HG03565 (cell line): ENCODE measurements at regions not wholly inside any gene's neighbourhood (a gene's known extent, or its start where the extent isn't known, plus 50 kb on each side); places are given as distances from the start of the nearest gene placed in this dataset.

Experiments used
- ATAC-seq: cut with Tn5 transposase; IDR thresholded peaks from one replicate; pipeline ENCODE4 v1.9.1; 2021; ENCODE audit warnings: mild to moderate bottlenecking, moderate library complexity; ENCODE audit not compliant: unreplicated experiment

DNA sequence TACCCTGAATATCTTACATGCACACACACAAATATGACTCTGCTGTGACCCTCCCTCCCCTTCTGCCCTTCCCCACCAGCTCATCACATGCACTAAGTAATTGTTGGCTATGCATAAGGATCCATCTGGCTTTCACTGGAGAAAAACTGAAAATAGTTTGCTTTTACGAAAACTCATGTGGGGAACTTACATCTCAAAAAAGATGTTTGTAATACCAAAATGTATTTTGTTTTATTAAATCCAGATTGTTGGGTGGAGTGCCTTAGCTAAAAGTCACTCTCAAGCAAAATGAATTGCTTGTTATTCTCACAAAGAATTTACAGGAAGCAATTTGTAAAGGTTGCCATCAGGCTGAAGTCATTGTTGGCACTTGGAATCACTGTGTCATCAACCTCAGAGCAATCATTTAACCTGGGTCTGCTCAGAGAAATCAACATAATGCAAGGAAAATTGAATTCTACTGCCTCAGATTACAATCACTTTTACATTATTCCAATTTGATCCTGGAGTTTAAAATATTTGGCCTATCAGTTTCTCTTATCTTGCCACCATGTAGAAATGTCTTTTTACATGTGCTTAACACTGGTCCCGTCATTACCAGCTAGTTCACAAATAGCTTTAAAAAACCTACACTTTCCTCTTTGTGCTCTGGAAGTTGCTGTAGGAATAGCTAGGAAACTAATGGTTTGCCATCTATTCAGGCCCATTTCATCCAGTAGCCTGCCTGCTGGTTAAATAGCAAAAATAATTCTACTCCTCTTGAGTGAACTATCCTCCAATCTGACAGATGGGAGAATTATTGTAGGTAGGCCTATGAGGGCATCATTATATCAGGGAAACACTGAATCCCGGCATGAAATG lies 90.3 kb upstream of the TMEM17 start:
- no peak for ATAC-seq

DNA sequence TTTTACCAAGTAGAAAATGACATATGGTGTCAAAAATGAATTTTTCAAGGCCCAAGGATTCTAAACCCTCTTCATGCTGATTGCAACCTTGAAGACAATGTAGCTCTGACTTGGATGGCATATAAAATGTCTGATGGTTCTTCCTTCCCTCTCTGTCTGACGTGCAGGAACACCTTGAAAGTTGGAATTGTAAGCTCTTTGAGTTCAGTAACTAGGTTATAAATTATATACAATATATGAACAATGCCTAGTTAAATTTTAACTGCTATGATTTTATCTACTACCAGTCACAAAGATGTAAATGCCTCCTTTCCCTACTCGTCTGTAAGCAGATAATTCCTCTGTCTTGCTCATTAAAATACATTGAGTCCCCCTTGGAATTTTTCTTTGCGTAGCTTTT lies 89.5 kb upstream of the TMEM17 start:
- ATAC-seq: no peak

GRCh38 chr2:62593825-62594224 lies 87.8 kb upstream of the TMEM17 start:
- ATAC-seq: no peak

DNA sequence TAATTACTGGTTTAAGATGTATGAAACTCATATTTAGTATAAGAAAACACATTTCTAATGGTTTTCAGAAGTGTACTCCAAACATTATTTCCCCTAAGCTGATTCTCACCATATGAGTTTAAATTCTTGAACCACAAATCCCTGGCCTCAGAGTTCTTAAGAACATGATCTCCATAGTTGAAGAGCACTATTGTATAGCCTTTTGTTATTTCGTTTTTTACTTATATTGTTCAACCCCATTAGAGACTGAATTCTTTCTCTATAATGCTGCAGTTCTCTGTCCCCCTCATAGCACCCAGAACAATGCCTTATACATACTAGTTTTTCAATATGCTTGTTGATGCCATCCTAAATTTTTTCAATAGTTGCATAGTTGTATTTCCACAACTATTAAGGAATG lies 85.5 kb upstream of the TMEM17 start:
- no peak for ATAC-seq

GRCh38 chr2:62589691-62590356 lies 83.8 kb upstream of the TMEM17 start:
- no peak for ATAC-seq

DNA sequence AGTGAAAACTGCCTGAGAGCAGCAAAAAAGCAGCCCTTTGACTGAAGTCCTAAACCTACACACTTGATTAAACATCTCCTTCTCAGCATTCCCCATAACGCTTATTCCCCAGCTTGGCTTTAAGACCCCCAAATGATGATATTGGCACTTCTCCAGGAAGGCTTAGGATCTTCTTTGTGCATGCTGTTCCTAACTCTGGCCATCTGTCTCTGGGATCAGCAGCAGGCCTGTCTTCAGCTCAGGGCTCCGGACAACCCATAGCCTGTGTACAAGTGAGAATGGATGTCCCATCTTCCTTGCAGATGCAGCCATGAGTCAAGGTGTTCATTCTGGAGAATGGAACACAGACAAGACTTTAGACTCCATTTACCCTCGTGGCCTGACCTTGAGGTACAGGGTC lies 81.6 kb upstream of the TMEM17 start:
- no peak for ATAC-seq

DNA sequence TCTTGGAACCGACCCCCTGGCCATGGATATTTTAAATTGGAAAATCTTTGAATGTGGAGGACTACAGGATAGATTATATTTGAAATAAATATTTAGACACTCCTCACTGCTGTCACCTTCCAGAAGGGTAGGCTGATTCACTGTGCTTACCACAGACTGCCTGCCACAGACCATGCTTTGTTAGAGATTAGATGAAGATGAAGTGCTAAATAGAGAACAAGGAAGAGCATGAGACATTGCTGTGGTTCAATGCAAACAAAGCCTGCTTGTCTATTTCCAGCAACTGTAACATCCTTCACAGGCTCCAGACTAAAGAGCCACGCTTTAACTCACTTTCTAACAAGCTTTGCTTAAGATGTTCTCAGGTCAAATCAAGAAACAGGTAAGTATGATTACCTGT lies 81.0 kb upstream of the TMEM17 start:
- peak; percentile 63 for ATAC-seq

DNA sequence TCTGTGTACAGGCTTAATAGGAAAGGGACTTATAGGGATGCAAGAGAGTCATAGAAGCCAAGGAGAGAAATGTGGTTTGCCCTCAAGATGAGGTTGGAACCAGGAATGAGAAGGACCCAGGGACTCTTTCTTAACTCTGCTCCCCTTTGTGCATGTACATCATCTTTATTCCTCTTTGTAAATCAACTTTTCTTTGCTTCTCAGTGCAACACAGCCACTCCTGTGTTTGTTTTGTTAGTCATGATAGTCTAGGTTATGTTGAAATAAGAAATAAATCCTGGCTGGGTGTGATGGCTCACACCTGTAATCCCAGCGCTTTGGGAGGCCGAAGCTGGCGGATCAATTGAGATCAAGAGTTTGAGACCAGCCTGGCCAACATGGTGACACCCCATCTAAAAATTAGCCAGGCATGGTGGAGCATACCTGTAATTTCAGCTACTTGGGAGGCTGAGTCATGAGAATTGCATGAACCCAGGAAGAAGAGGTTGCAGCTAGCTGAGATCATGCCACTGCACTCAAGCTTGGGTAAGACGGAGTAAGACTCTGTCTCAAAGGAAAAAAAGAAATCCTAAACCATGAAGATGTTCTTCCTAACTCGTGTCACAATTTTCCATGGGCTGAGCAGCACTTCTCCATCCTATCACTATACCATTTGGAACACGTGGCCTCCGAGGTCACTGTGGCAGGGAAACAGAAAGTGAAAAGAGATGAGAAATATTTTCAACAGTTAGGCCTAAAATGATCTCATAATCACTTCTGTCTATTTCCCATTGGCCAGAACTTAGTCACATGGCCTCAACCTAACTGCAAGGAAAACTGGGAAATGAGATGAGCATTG lies 73.0 kb upstream of the TMEM17 start:
- no peak for ATAC-seq

- no peak for ATAC-seq
These were observed 72.2 kb upstream of the TMEM17 start for GRCh38 chr2:62577994-62578781.

DNA sequence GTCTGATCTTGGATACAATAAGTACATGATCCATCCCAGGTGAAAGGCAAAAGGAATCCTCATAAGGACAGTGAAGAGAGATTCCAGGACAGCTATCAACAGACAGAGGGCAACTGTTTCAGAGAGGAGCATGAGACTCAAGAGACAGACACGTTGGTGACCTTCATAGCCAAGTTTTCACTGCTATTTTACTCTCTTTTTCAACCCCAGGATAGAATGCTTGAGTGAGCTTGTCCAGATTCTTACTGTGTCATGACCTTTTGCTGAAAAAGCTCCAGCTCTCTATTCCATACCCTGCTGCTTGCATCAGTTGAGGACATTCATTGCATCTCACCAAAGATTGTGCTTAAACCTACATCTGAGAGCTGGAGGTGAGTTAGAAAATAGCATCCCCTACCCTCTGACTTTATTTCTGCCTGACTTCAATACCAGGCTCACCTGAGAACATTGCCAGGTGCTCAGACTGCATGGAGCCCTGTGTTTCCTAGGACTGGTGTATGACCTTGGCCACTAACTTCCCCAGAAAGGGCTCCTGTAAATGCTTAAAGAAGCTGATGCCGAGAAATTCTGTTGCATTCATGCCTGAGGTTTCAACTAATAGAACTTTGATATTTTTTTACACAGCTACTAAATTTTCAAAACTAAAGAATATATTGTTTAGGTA lies 70.4 kb upstream of the TMEM17 start:
- no peak for ATAC-seq

DNA sequence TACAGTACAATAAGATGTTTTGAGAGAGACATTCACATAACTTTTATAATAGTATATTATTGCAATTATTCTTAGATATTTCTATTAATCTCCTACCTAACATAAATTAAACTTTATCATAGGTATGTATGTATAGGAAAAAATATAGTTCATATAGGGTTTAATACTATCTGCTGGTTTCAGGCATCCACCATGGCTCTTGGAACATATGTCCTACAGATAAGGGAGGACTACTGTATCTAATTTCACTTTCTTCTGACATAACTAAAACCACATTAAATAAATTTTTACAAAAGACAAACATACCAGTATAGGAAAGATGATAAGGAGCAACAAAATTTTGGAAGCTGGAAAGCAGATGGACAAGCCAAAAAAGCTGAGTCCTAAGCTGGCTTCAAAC lies 67.9 kb upstream of the TMEM17 start:
- no peak for ATAC-seq

GRCh38 chr2:62573137-62573731 lies 67.2 kb upstream of the TMEM17 start:
- no peak for ATAC-seq

DNA sequence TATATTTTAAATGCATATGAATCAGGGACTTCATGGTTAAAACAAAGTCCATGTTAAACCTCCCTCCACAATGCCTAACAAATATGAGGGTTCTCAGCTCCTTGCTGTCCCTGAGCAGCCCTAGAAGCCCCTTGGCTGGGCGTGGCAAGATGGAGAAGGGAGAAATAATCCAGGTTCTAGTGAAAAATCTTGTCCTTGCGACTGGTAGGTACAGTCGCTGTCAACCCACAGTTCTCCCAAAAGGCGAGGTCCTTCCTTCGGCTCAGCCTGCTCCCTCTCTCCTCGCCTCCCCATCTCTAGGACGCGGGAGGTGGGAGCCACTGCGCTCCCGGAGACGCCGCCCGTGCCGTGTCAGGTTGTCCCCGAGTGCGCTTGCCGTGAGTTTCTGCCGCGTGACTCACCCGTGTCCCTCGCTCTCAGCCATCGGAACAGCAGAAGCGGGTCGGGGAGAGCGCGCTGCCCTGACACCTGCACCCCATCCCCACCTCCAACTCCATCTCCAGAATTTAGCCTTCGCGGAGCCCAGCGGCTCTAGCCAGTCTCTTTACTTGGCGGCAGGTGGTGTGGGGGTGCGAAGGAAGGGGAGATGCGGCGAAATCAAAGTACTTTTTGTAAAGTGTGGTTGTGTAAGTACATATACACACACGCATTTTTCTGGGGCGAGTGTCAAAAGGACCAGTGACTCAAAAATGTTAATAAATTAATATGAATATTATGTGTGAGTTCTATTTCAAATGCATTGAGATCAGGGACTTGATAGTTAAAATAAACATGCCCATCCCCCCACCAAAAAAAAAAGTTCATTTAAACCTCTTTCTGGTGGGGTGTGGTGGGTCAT lies 65.1 kb upstream of the TMEM17 start:
- ATAC-seq: no peak

DNA sequence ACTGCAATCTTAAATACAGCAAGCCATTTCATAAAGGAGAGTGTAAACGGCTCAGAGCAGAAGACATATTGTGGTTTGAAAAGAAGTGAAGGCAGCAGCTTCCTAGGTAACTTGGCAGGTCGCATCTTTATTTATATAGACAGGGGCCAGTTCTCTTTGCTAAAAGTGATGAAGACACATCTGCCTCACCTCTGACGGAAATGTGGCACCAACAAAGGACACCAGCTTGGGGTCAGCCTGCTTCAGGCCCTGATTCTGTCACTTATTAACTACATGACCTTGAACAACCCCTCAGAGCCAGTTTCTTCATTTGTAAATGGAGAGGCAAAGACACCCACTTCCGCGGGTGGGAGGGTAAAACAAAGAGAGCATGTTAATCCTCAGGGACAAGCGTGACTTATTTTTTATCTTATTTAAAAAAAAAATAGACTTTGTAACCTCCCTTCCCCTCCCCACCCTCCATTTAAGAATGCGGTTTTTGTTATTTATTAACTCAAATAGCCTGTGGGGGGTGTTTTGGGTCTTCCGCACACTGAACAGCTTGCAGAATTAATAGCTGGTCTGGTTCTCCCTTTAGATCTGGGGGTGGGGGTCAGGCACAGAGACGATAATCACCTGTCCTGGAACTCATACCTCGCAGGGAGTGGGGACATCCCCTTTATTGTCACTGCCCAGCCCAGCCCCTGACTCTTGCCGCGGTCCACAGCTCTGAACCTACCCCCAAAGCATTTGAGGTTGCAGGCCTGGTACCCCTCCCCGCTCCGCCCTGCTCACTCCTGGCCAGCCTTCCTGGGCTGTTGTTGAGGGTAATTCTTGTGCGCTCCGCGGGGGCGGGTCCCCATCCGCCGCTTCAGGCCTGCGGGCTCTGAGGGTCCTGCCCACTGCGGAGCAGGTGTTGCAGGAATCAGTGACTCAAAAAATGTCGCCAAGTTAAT lies 64.2 kb upstream of the TMEM17 start:
- ATAC-seq: no peak

DNA sequence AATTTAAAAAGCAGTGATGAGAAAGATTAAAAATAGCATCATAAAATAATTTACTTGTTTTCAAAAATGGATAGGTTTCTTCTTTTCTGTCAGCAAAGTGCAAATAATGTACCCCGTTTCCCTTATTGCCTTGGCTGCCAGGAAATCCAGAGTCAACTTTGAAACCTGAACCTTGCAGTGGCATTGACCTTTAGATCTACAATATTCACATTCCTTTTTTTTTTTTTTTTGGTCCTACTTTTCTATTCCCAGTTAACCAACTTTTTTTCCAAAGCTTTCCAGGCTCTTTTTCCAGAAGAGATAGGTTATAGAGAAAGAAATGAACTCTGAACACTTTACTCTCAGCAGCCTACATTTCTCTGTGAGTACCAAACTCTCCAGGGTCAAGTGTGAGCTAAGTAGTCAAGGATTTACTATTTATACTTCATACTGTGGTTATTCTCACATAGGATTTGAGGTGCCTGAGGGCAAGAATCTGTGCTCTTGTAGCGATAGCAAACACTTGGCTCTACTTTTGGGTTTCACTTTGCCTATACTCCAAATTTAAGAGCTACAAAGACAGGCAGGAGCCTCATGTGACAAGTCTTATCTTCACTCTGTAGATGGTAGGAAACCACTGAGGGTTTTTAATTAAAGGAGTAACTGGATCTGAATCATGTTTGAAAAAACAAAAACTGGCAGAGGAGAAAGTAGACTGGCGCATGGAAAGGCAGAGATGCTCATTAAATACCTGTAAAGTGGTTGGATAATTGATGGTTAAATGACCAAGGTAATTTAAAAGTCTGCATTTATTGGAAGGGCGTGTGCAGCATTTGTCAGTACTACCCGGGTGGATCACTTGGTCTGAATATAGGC lies 63.2 kb upstream of the TMEM17 start:
- no peak for ATAC-seq

- ATAC-seq: no peak
These were observed 62.1 kb upstream of the TMEM17 start for GRCh38 chr2:62568074-62568473.

GRCh38 chr2:62567669-62568068 lies 61.7 kb upstream of the TMEM17 start:
- no peak for ATAC-seq
